GM18502 (cell line): ENCODE measurements at regions not wholly inside any gene's neighbourhood (a gene's known extent, or its start where the extent isn't known, plus 50 kb on each side); places are given as distances from the start of the nearest gene placed in this dataset.

Source experiments
- ATAC-seq: cut with Tn5 transposase; IDR thresholded peaks from one replicate; pipeline ENCODE4 v1.9.1; 2021; ENCODE audit warnings: mild to moderate bottlenecking; ENCODE audit not compliant: unreplicated experiment, poor library complexity

GRCh38 chr14:65214741-65215140 lies 112.4 kb upstream of the MAX start:
- no peak for ATAC-seq

GRCh38 chr14:65219353-65219752 lies 117.0 kb upstream of the MAX start:
- ATAC-seq: no peak

- ATAC-seq: peak; percentile 55
Observed at GRCh38 chr14:65222440-65222858, 120.1 kb upstream of the MAX start.

- ATAC-seq: no peak
Observed at GRCh38 chr14:65223636-65224035, 121.3 kb upstream of the MAX start.

- no peak for ATAC-seq
Observed at GRCh38 chr14:65224799-65225198, 122.5 kb upstream of the MAX start.

- no peak for ATAC-seq
Observed at GRCh38 chr14:65225299-65226159, 123.2 kb upstream of the MAX start.

GRCh38 chr14:65226824-65227604 lies 124.7 kb upstream of the MAX start:
- no peak for ATAC-seq

- peak; percentile 83 for ATAC-seq
Observed at GRCh38 chr14:65228436-65228835, 126.1 kb upstream of the MAX start.

GRCh38 chr14:65228956-65229747 lies 126.8 kb upstream of the MAX start:
- ATAC-seq: no peak

GRCh38 chr14:65229748-65230728 lies 127.7 kb upstream of the MAX start:
- ATAC-seq: no peak

- no peak for ATAC-seq
Observed at GRCh38 chr14:65231286-65231980, 129.1 kb upstream of the MAX start.

GRCh38 chr14:65234752-65235361 lies 132.5 kb upstream of the MAX start:
- ATAC-seq: no peak

- ATAC-seq: no peak
Observed at GRCh38 chr14:65237023-65237814, 134.9 kb upstream of the MAX start.

- no peak for ATAC-seq
Observed at GRCh38 chr14:65237941-65238340, 135.6 kb upstream of the MAX start.

- no peak for ATAC-seq
Observed at GRCh38 chr14:65238456-65238855, 136.1 kb upstream of the MAX start.

- no peak for ATAC-seq
Observed at GRCh38 chr14:65239143-65239937, 137.0 kb upstream of the MAX start.

GRCh38 chr14:65239938-65240296 lies 137.6 kb upstream of the MAX start:
- ATAC-seq: no peak
